SK-N-SH treated with all-trans-retinoic acid at 6 μM for 48 hours (cell line): ENCODE measurements at regions not wholly inside any gene's neighbourhood (a gene's known extent, or its start where the extent isn't known, plus 50 kb on each side); places are given as distances from the start of the nearest gene placed in this dataset.

Experiments used
- ARNTL ChIP-seq: fragments of 450-650 bp; formaldehyde crosslinking; IDR thresholded peaks from 2 replicates; pipeline ENCODE4 v1.5.0; 2020; ENCODE audit warnings: low read depth, mild to moderate bottlenecking, moderate library complexity, borderline replicate concordance
- ESRRG ChIP-seq: fragments of 250-450 bp; sonication (Bioruptor Pico); IDR thresholded peaks from 2 replicates; pipeline ENCODE4 v1.6.1; 2021; ENCODE audit warnings: mild to moderate bottlenecking
- PATZ1 ChIP-seq: fragments of 250-450 bp; sonication (Bioruptor Pico); IDR thresholded peaks from 2 replicates; pipeline ENCODE4 v1.8.0; 2020; ENCODE audit warnings: mild to moderate bottlenecking, moderate library complexity, borderline replicate concordance

GRCh38 chr5:57938174-57938557, 455.6 kb upstream of the ACTBL2 start:
- TF ChIP-seq PATZ1 (CRISPR knock-in tag), result no peak
- TF ChIP-seq ESRRG (CRISPR knock-in tag), result no peak
- TF ChIP-seq ARNTL, result no peak
